ENCODE measurements at regions not wholly inside any gene's neighbourhood (a gene's known extent, or its start where the extent isn't known, plus 50 kb on each side); places are given as distances from the start of the nearest gene placed in this dataset.
"Not testable (repeated sequence)": the region's sequence is repeated elsewhere in the genome, so short reads cannot be mapped to it uniquely, and the experiment has no call there.

- TF ChIP-seq CTCF (IDR thresholded peaks at IDR 0.05); TCF7L2 (IDR thresholded peaks at IDR 0.05; ENCODE audit: low read depth, low read length); SIN3A (IDR thresholded peaks at IDR 0.05; ENCODE audit: borderline replicate concordance, insufficient read depth, low read depth, low read length): not testable (repeated sequence)
Measured at GRCh38 chr6:145283209-145283608, 452.1 kb downstream of the EPM2A start.
